Esophagus muscularis mucosa (tissue), 4 donors: ENCODE measurements at regions not wholly inside any gene's neighbourhood (a gene's known extent, or its start where the extent isn't known, plus 50 kb on each side); places are given as distances from the start of the nearest gene placed in this dataset.
A peak's percentile ranks its signal among the peaks of the same experiment; 100 is the strongest.
"Not testable (repeated sequence)": the region's sequence is repeated elsewhere in the genome, so short reads cannot be mapped to it uniquely, and the experiment has no call there.

ENCODE experiments used
- DNase-seq: peaks from one replicate; pipeline ENCODE4 v3.0.0-alpha.2; 2017; ENCODE audit errors: extremely low spot score
- H3K27ac ChIP-seq, 4 donors: fragments of 200-600 bp; sonication (generic); replicated peaks in 1 of 4; 1 replicate in 3 of 4; 2 replicates in 1 of 4; pipeline ENCODE4 v1.5.1; 2016 to 2019; ENCODE audit warnings: mild to moderate bottlenecking in 1 of 4
- H3K27me3 ChIP-seq, 4 donors: fragments of 200-600 bp; sonication (generic); one replicate each; pipeline versions ENCODE4 v1.5.1 to v1.6.0; 2016 to 2019
- H3K36me3 ChIP-seq, 4 donors: fragments of 200-600 bp; sonication (generic); one replicate each; pipeline ENCODE4 v1.5.1; 2016 to 2019
- H3K4me1 ChIP-seq, 4 donors: fragments of 200-600 bp; sonication (generic); one replicate each; pipeline ENCODE4 v1.5.1; 2016 to 2019
- H3K4me3 ChIP-seq, 4 donors: fragments of 200-600 bp; sonication (generic); 1 replicate in 2 of 4; 2 replicates in 2 of 4; pipeline ENCODE4 v1.5.1; 2016 to 2019; ENCODE audit warnings: mild to moderate bottlenecking in 4 of 4, moderate library complexity in 1 of 4
- H3K9me3 ChIP-seq, 4 donors: fragments of 200-600 bp; sonication (generic); 1 replicate in 3 of 4; 2 replicates in 1 of 4; pipeline ENCODE4 v1.5.1; 2016 to 2019
- WGBS: methylation state at CpG from one replicate; pipeline ENCODE4 v1.1.5; 2018; 5-methylcytosine and 5-hydroxymethylcytosine counted together
- intact Hi-C: fragments of 100-400 bp; cut with DNase I; formaldehyde crosslinking; loops from one replicate; pipeline ENCODE4 v1.15.1; 2023

- intact Hi-C loops, H3K9me3 ChIP-seq, H3K36me3 ChIP-seq, DNase-seq, H3K27me3 ChIP-seq, H3K4me1 ChIP-seq, H3K27ac ChIP-seq, H3K4me3 ChIP-seq: not testable (repeated sequence)
- no CpG with 5 or more reads among the region's 19 CpGs for WGBS
Observed at GRCh38 chr22:12162586-12162985, 3365.4 kb upstream of the OR11H1 start.

GRCh38 chr22:12166525-12166924 is 3361.5 kb upstream of the OR11H1 start:
- H3K4me3 ChIP-seq, H3K27me3 ChIP-seq, H3K36me3 ChIP-seq, H3K9me3 ChIP-seq, H3K27ac ChIP-seq, intact Hi-C loops, DNase-seq, H3K4me1 ChIP-seq: not testable (repeated sequence)
- WGBS, result 56% methylated on average over 5 of the region's 14 CpGs

GRCh38 chr22:12168044-12168443 is 3359.9 kb upstream of the OR11H1 start:
- H3K27ac ChIP-seq, DNase-seq, H3K4me3 ChIP-seq, H3K27me3 ChIP-seq, intact Hi-C loops, H3K9me3 ChIP-seq, H3K4me1 ChIP-seq, H3K36me3 ChIP-seq: not testable (repeated sequence)
- 73% methylated on average over 10 of the region's 13 CpGs for WGBS

GRCh38 chr22:12192117-12192516 is 3335.9 kb upstream of the OR11H1 start:
- H3K4me1 ChIP-seq, H3K4me3 ChIP-seq, intact Hi-C loops, H3K27me3 ChIP-seq, DNase-seq, H3K27ac ChIP-seq, H3K36me3 ChIP-seq, H3K9me3 ChIP-seq: not testable (repeated sequence)
- WGBS, result 71% methylated on average over 6 of the region's 6 CpGs

- H3K4me3 ChIP-seq, H3K36me3 ChIP-seq, H3K4me1 ChIP-seq, H3K9me3 ChIP-seq, intact Hi-C loops, H3K27me3 ChIP-seq, H3K27ac ChIP-seq, DNase-seq: not testable (repeated sequence)
- 56% methylated on average over 5 of the region's 5 CpGs for WGBS
Observed at GRCh38 chr22:12194650-12195049, 3333.3 kb upstream of the OR11H1 start.

GRCh38 chr22:12202067-12202466 is 3325.9 kb upstream of the OR11H1 start:
- H3K36me3 ChIP-seq, H3K27me3 ChIP-seq, H3K4me3 ChIP-seq, H3K4me1 ChIP-seq, H3K27ac ChIP-seq, intact Hi-C loops, H3K9me3 ChIP-seq: not testable (repeated sequence)
- peak; percentile 85 for DNase-seq
- 60% methylated on average over 4 of the region's 5 CpGs for WGBS

- WGBS, result 67% methylated on average over 1 of the region's 1 CpG
- H3K4me1 ChIP-seq, H3K4me3 ChIP-seq, DNase-seq, intact Hi-C loops, H3K9me3 ChIP-seq, H3K27ac ChIP-seq, H3K36me3 ChIP-seq, H3K27me3 ChIP-seq: not testable (repeated sequence)
Observed at GRCh38 chr22:12206687-12207086, 3321.3 kb upstream of the OR11H1 start.
